Islet of Langerhans (tissue), 1 donor: ENCODE measurements at regions not wholly inside any gene's neighbourhood (a gene's known extent, or its start where the extent isn't known, plus 50 kb on each side); places are given as distances from the start of the nearest gene placed in this dataset.

ENCODE experiments used
- FAIRE-seq: peaks from one replicate; lab custom pipeline; 2011; peaks lifted over from hg19 to GRCh38; lab: Jason Lieb, UNC

- FAIRE-seq: no peak
These were observed 142.5 kb upstream of the SSTR1 start for GRCh38 chr14:38065106-38065762.

- no peak for FAIRE-seq
These were observed 137.6 kb upstream of the SSTR1 start for GRCh38 chr14:38070061-38070588.

GRCh38 chr14:38073641-38074040, 134.1 kb upstream of the SSTR1 start:
- FAIRE-seq: peak; percentile 75

GRCh38 chr14:38074081-38074480, 133.6 kb upstream of the SSTR1 start:
- no peak for FAIRE-seq

GRCh38 chr14:38074754-38075153, 132.9 kb upstream of the SSTR1 start:
- no peak for FAIRE-seq

GRCh38 chr14:38078393-38078792, 129.3 kb upstream of the SSTR1 start:
- FAIRE-seq: peak; percentile 72

GRCh38 chr14:38079268-38079667, 128.4 kb upstream of the SSTR1 start:
- peak; percentile 97 for FAIRE-seq

- FAIRE-seq: no peak
These were observed 127.8 kb upstream of the SSTR1 start for GRCh38 chr14:38079886-38080285.

GRCh38 chr14:38080696-38081095, 127.0 kb upstream of the SSTR1 start:
- no peak for FAIRE-seq

GRCh38 chr14:38083039-38083438, 124.7 kb upstream of the SSTR1 start:
- FAIRE-seq: no peak

GRCh38 chr14:38089123-38089522, 118.6 kb upstream of the SSTR1 start:
- FAIRE-seq: no peak

GRCh38 chr14:38090506-38090905, 117.2 kb upstream of the SSTR1 start:
- FAIRE-seq: no peak

- no peak for FAIRE-seq
These were observed 109.4 kb upstream of the SSTR1 start for GRCh38 chr14:38098074-38098836.

- FAIRE-seq: no peak
These were observed 106.0 kb upstream of the SSTR1 start for GRCh38 chr14:38101679-38102078.

GRCh38 chr14:38103542-38104225, 104.0 kb upstream of the SSTR1 start:
- no peak for FAIRE-seq

- no peak for FAIRE-seq
These were observed 102.5 kb upstream of the SSTR1 start for GRCh38 chr14:38105106-38105702.

GRCh38 chr14:38107216-38107631, 100.5 kb upstream of the SSTR1 start:
- FAIRE-seq: no peak

- FAIRE-seq: no peak
These were observed 99.0 kb upstream of the SSTR1 start for GRCh38 chr14:38108681-38109080.

- FAIRE-seq: no peak
These were observed 97.4 kb upstream of the SSTR1 start for GRCh38 chr14:38110258-38110657.

- FAIRE-seq: no peak
These were observed 96.7 kb upstream of the SSTR1 start for GRCh38 chr14:38111046-38111445.

- FAIRE-seq: no peak
These were observed 94.2 kb upstream of the SSTR1 start for GRCh38 chr14:38113546-38113945.

GRCh38 chr14:38116895-38117294, 90.8 kb upstream of the SSTR1 start:
- no peak for FAIRE-seq

GRCh38 chr14:38120109-38120508, 87.6 kb upstream of the SSTR1 start:
- no peak for FAIRE-seq
